ENCODE measurements at regions not wholly inside any gene's neighbourhood (a gene's known extent, or its start where the extent isn't known, plus 50 kb on each side); places are given as distances from the start of the nearest gene placed in this dataset.

GRCh38 chr14:71231521-71232393 is 324.5 kb downstream of the PCNX1 start:
- Mint-ChIP-seq H3K4me3 (no peak overlapping the region), H3K4me1 (peaks cover 8 to 29% of the 10 kb centered on the region in 2 experiments), H3K9me3 (no peaks in the 10 kb centered on the region), H3K36me3 (ENCODE audit: insufficient read depth in 1 of 3, low read depth in 3 of 3) (no peaks in the 10 kb centered on the region; a peak in 1 of 7 replicates), H3K27me3 (ENCODE audit: low read depth) (peaks cover 2% of the 10 kb centered on the region; the same call in 1 of the 2 replicates), H3K27ac (no peak overlapping the region)
- H3K27me3 ChIP-seq (ENCODE audit: insufficient read depth, low read length): no peaks in the 10 kb centered on the region
- TF ChIP-seq CTCF (conservative IDR thresholded peaks at IDR 0.05): no peak
- H3K79me1 ChIP-seq (ENCODE audit: insufficient read depth, low read depth, low read length, poor library complexity, severe bottlenecking): no peaks in the 10 kb centered on the region
- no peak overlapping the region for H2BK5ac ChIP-seq (ENCODE audit: insufficient read length, low read length)
- H3K56ac ChIP-seq (ENCODE audit: insufficient read length, low read depth, low read length): no peak overlapping the region
- DNase-seq: peak; percentile 70
- H2AK5ac ChIP-seq (ENCODE audit: insufficient read length, low read length): no peak overlapping the region
- H4K91ac ChIP-seq (ENCODE audit: insufficient read length, low read depth, low read length): no peak overlapping the region
- WGBS (ENCODE audit: extremely low coverage, insufficient read length, low lambda C conversion rate): no CpG with 5 or more reads among the region's 16 CpGs
- H3K18ac ChIP-seq (ENCODE audit: insufficient read length, low read depth, low read length): no peak overlapping the region
- H3K4me2 ChIP-seq (ENCODE audit: insufficient read depth, insufficient read length, low read length): no peak overlapping the region
- no peak overlapping the region for H3K27ac ChIP-seq (ENCODE audit: insufficient read length, low read depth, low read length)
- H3K4me1 ChIP-seq (ENCODE audit: insufficient read depth, low read length): no peaks in the 10 kb centered on the region
- H2BK12ac ChIP-seq (ENCODE audit: insufficient read length, low read depth, low read length): no peak overlapping the region
- H2BK20ac ChIP-seq (ENCODE audit: low read depth, low read length, poor library complexity, severe bottlenecking): no peak overlapping the region
- H4K8ac ChIP-seq (replicated peaks; ENCODE audit: insufficient read length, low read depth, low read length): no peak overlapping the region
- H2AFZ ChIP-seq (ENCODE audit: low read length): no peak overlapping the region
- no peak overlapping the region for H2BK120ac ChIP-seq (ENCODE audit: low read depth, low read length, poor library complexity, severe bottlenecking)
- H3K9ac ChIP-seq (ENCODE audit: extremely low read depth, insufficient read length, low read length): no peak overlapping the region
- H3K23ac ChIP-seq (ENCODE audit: insufficient read length, low read depth, low read length): no peak overlapping the region
- no peak overlapping the region for H3T11ph ChIP-seq (ENCODE audit: low read length)
- no peak overlapping the region for H2BK15ac ChIP-seq (ENCODE audit: low read depth, low read length)
- H3K4ac ChIP-seq (ENCODE audit: low read depth, low read length): no peak overlapping the region
- no peak overlapping the region for H4K5ac ChIP-seq (ENCODE audit: insufficient read length, low read depth, low read length)
- H4K20me1 ChIP-seq (ENCODE audit: control insufficient read depth, insufficient read depth, insufficient read length): no peaks in the 10 kb centered on the region
- H3K14ac ChIP-seq (ENCODE audit: insufficient read depth, low read length): no peak overlapping the region
- no peaks in the 10 kb centered on the region for H3K23me2 ChIP-seq (ENCODE audit: insufficient read length, low read depth, low read length, poor library complexity, severe bottlenecking)
- no peaks in the 10 kb centered on the region for H3K9me3 ChIP-seq (ENCODE audit: control insufficient read depth, low read depth, low read length)
- no peaks in the 10 kb centered on the region for H3K79me2 ChIP-seq (ENCODE audit: insufficient read depth, low read length)
